Nephron progenitor cell (in vitro differentiated cells): ENCODE measurements at regions not wholly inside any gene's neighbourhood (a gene's known extent, or its start where the extent isn't known, plus 50 kb on each side); places are given as distances from the start of the nearest gene placed in this dataset.

ENCODE experiments used
- DNase-seq: peaks from one replicate; pipeline ENCODE4 v3.0.0; 2021
- H3K27ac Mint-ChIP-seq: 2 replicates; pipeline ENCODE4 v1.8.0; 2021; ENCODE audit warnings: mild to moderate bottlenecking, moderate library complexity, mixed read lengths
- H3K27me3 Mint-ChIP-seq: 2 replicates; pipeline ENCODE4 v1.8.0; 2021; ENCODE audit warnings: mild to moderate bottlenecking, low read depth, mixed read lengths; ENCODE audit not compliant: poor library complexity
- H3K36me3 Mint-ChIP-seq: 2 replicates; pipeline ENCODE4 v1.8.0; 2021; ENCODE audit warnings: low read depth, mixed read lengths
- H3K4me1 Mint-ChIP-seq: 2 replicates; pipeline ENCODE4 v1.8.0; 2021; ENCODE audit warnings: mixed read lengths
- H3K4me3 Mint-ChIP-seq: 2 replicates; pipeline ENCODE4 v1.8.0; 2021; ENCODE audit warnings: mild to moderate bottlenecking, moderate library complexity, mixed read lengths
- H3K9me3 Mint-ChIP-seq: 2 replicates; pipeline ENCODE4 v1.8.0; 2021; ENCODE audit warnings: mild to moderate bottlenecking, moderate library complexity, mixed read lengths
- TF ChIP-seq, protein P1 (sequence below): fragments of 200-600 bp; sonication (generic); IDR thresholded peaks from 2 replicates; pipeline ENCODE4 v1.5.0; 2021; ENCODE audit warnings: antibody characterized with exemption

GRCh38 chr16:80459966-80460365, 80.8 kb upstream of the DYNLRB2 start:
- Mint-ChIP-seq H3K27ac (no peak overlapping the region), H3K9me3 (no peaks in the 10 kb centered on the region), H3K4me1 (peaks cover 31% of the 10 kb centered on the region), H3K4me3 (no peak overlapping the region), H3K27me3 (peaks cover 12% of the 10 kb centered on the region), H3K36me3 (no peaks in the 10 kb centered on the region)
- DNase-seq = no peak
- TF ChIP-seq, protein P1, sequence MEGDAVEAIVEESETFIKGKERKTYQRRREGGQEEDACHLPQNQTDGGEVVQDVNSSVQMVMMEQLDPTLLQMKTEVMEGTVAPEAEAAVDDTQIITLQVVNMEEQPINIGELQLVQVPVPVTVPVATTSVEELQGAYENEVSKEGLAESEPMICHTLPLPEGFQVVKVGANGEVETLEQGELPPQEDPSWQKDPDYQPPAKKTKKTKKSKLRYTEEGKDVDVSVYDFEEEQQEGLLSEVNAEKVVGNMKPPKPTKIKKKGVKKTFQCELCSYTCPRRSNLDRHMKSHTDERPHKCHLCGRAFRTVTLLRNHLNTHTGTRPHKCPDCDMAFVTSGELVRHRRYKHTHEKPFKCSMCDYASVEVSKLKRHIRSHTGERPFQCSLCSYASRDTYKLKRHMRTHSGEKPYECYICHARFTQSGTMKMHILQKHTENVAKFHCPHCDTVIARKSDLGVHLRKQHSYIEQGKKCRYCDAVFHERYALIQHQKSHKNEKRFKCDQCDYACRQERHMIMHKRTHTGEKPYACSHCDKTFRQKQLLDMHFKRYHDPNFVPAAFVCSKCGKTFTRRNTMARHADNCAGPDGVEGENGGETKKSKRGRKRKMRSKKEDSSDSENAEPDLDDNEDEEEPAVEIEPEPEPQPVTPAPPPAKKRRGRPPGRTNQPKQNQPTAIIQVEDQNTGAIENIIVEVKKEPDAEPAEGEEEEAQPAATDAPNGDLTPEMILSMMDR = no peak

DNA sequence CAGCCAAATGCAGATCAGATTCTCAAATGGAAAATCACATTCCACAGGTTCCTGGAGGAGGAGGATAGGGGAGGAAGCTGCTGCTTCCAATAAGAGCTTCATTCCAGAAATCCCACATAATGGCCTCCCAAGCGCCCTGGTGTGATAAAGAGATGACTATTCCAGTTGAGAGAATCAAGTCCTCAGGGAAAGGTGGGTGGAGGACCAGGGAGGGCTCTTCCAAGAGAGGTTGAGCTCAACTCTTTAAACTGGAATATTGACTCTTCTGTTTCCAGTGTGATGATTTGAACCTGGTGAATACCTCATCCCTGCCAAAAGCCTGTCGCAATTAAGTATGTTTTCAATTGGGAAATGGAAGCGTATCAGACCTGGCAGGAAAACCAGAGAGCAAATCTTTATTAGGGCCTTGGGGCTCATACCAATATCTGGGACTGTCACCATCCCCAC, 81.4 kb upstream of the DYNLRB2 start:
- DNase-seq = no peak
- H3K9me3 Mint-ChIP-seq = no peaks in the 10 kb centered on the region
- H3K36me3 Mint-ChIP-seq = no peaks in the 10 kb centered on the region
- H3K27me3 Mint-ChIP-seq = peaks cover 15% of the 10 kb centered on the region
- TF ChIP-seq, protein P1 = no peak
- no peak overlapping the region for H3K27ac Mint-ChIP-seq
- no peak overlapping the region for H3K4me3 Mint-ChIP-seq
- peaks cover 31% of the 10 kb centered on the region for H3K4me1 Mint-ChIP-seq

- Mint-ChIP-seq H3K27ac (no peak overlapping the region), H3K9me3 (no peaks in the 10 kb centered on the region), H3K27me3 (peaks cover 15% of the 10 kb centered on the region), H3K4me1 (peaks cover 18% of the 10 kb centered on the region), H3K36me3 (no peaks in the 10 kb centered on the region), H3K4me3 (no peak overlapping the region)
- TF ChIP-seq, protein P1 = no peak
- DNase-seq = no peak
Measured at GRCh38 chr16:80457871-80458270, 82.9 kb upstream of the DYNLRB2 start.

DNA sequence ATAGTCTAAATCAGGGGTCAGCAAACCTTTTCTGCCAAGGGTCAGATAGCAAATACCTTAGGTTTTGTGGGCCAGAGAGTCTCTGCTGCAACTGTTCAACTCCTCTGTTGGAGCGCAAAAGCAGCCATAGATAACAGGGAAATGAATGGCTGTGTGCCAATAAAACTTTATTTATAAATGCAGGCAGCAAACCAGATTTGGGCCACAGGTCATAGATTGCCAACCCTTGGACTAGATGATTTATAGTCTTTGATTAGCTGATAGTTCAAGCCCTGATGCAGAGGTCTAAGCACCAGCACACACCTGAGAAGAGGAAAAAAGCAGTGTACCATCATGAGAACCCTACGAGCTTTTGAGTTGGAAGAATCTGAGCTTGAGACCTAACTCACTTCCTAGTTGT, 86.0 kb upstream of the DYNLRB2 start:
- TF ChIP-seq, protein P1 = no peak
- no peaks in the 10 kb centered on the region for H3K9me3 Mint-ChIP-seq
- DNase-seq = no peak
- no peak overlapping the region for H3K4me3 Mint-ChIP-seq
- H3K27ac Mint-ChIP-seq = no peak overlapping the region
- peaks cover 12% of the 10 kb centered on the region for H3K4me1 Mint-ChIP-seq
- H3K27me3 Mint-ChIP-seq = peaks cover 6% of the 10 kb centered on the region
- H3K36me3 Mint-ChIP-seq = no peaks in the 10 kb centered on the region

GRCh38 chr16:80449392-80449791, 91.4 kb upstream of the DYNLRB2 start:
- DNase-seq = no peak
- Mint-ChIP-seq H3K9me3 (no peaks in the 10 kb centered on the region), H3K4me1 (no peaks in the 10 kb centered on the region), H3K27me3 (peaks cover 3% of the 10 kb centered on the region), H3K4me3 (no peak overlapping the region), H3K27ac (no peak overlapping the region), H3K36me3 (no peaks in the 10 kb centered on the region)
- TF ChIP-seq, protein P1 = no peak

GRCh38 chr16:80447241-80447640, 93.6 kb upstream of the DYNLRB2 start:
- TF ChIP-seq, protein P1 = no peak
- Mint-ChIP-seq H3K4me1 (no peaks in the 10 kb centered on the region), H3K4me3 (no peak overlapping the region), H3K36me3 (no peaks in the 10 kb centered on the region), H3K27me3 (peaks cover 15% of the 10 kb centered on the region), H3K9me3 (no peaks in the 10 kb centered on the region), H3K27ac (no peak overlapping the region)
- DNase-seq = no peak
